ENCODE measurements at regions not wholly inside any gene's neighbourhood (a gene's known extent, or its start where the extent isn't known, plus 50 kb on each side); places are given as distances from the start of the nearest gene placed in this dataset.

- TF ChIP-seq CTCF (IDR thresholded peaks at IDR 0.05) (no peak), POLR2AphosphoS5 (IDR thresholded peaks at IDR 0.05; ENCODE audit: insufficient read depth in 1 of 2, low read depth in 1 of 2) (no peak)
Measured at GRCh38 chr4:171590716-171591115, 222.5 kb upstream of the GALNTL6 start.
